ENCODE measurements at regions not wholly inside any gene's neighbourhood (a gene's known extent, or its start where the extent isn't known, plus 50 kb on each side); places are given as distances from the start of the nearest gene placed in this dataset.

DNA sequence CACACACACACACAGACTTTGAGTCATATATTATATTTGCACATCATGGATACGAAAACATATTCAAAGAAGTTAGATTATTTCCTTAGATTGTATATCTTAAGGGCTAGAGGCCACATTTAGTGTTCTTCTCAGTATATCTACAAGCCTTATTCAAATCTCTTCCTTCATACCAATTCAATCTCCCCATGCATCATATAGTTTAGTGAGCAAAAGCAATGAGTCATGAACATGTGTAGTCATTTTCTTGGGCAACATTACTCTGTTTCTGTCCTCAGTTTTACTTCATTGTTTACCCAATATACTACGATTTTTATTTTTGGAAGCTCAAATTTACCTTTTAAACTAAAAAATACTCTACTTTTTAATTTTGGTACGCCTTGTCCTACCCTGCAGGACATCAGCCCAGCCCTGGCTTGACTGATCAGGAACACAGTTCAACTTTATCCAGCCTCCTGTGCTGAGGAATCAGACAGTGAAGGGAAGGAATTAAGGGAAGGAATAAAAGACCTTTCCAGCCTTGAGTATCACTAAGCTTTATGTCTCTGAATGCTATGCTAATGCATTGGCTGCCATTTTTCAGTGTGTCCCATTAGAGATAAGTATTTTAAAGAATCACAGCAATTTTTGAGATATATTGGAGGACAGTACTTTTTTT is 101.7 kb upstream of the FST start:
- TF ChIP-seq CTCF (optimal IDR thresholded peaks at IDR 0.05 in 1 of 3, IDR thresholded peaks at IDR 0.05 in 1 of 3, conservative IDR thresholded peaks at IDR 0.05 in 1 of 3; ENCODE audit: extremely low read depth in 1 of 3, insufficient read depth in 2 of 3, low read length in 3 of 3) (no peak), EZH2 (IDR thresholded peaks at IDR 0.05; ENCODE audit: low read length) (no peak)

Data from keratinocyte (primary cell).